B cell (primary cell): ENCODE measurements at regions not wholly inside any gene's neighbourhood (a gene's known extent, or its start where the extent isn't known, plus 50 kb on each side); places are given as distances from the start of the nearest gene placed in this dataset.
A peak's percentile ranks its signal among the peaks of the same experiment; 100 is the strongest.

ENCODE experiments used
- ATAC-seq: fragments of 200-7000 bp; cut with Tn5 transposase; one replicate; pipeline ENCODE4 v1.10.0; 2021; ENCODE audit warnings: low read depth, mild to moderate bottlenecking, moderate number of reproducible peaks, moderate library complexity
- CTCF ChIA-PET: fragments of 350-600 bp; sonication (Branson Sonifier 250); formaldehyde crosslinking; loops from one replicate; lab custom pipeline; 2021; ENCODE audit warnings: antibody characterized with exemption, inconsistent platforms; lab: Charles Lee
- POLR2A ChIA-PET: fragments of 350-600 bp; sonication (Branson Sonifier 250); formaldehyde crosslinking; loops from one replicate; lab custom pipeline; 2021; ENCODE audit warnings: antibody characterized with exemption; lab: Charles Lee
- DNase-seq: peaks from one replicate; pipeline ENCODE4 v3.0.0; 2013
- H2AFZ ChIP-seq: 2 replicates; pipeline ENCODE4 v1.6.1; 2012; ENCODE audit warnings: mild to moderate bottlenecking, low read depth, low read length; ENCODE audit not compliant: insufficient read depth, poor library complexity, severe bottlenecking
- H3K27ac ChIP-seq, 2 donors: 1 replicate in 1 of 2; 2 replicates in 1 of 2; pipeline ENCODE4 v1.5.1; 2012 to 2013; ENCODE audit warnings: low read length in 2 of 2, mild to moderate bottlenecking in 2 of 2, moderate library complexity in 1 of 2
- H3K27me3 ChIP-seq, 4 experiments: fragments of 200-600 bp in 1 of 4; sonication (generic) in 1 of 4; replicated peaks in 1 of 4; 1 replicate in 2 of 4; 2 replicates in 2 of 4; pipeline versions ENCODE4 v1.6.1 to v1.7.0; 2013 to 2016; ENCODE audit warnings: low read length in 3 of 4, mild to moderate bottlenecking in 2 of 4, mixed read lengths in 1 of 4, moderate library complexity in 1 of 4; ENCODE audit not compliant: insufficient read depth in 4 of 4, control insufficient read depth in 3 of 4; ENCODE audit errors: control extremely low read depth in 1 of 4
- H3K36me3 ChIP-seq, 2 experiments: replicated peaks in 1 of 2; 1 replicate in 1 of 2; 2 replicates in 1 of 2; pipeline versions ENCODE4 v1.6.1 to v1.7.1; 2013; ENCODE audit warnings: low read length in 1 of 2; ENCODE audit not compliant: insufficient read depth in 2 of 2, control insufficient read depth in 1 of 2; ENCODE audit errors: control extremely low read depth in 1 of 2, extremely low read depth in 1 of 2
- H3K4me1 ChIP-seq, 2 donors: fragments of 200-600 bp in 1 of 2; sonication (generic) in 1 of 2; 1 replicate in 1 of 2; 2 replicates in 1 of 2; pipeline versions ENCODE4 v1.5.1 to v1.6.1; 2013 to 2017; ENCODE audit warnings: low read length in 2 of 2; ENCODE audit not compliant: control insufficient read depth in 2 of 2, insufficient read depth in 2 of 2
- H3K4me2 ChIP-seq: replicated peaks from 2 replicates; pipeline ENCODE3; 2012; ENCODE audit warnings: mild to moderate bottlenecking, low read depth, low read length; ENCODE audit not compliant: poor library complexity, severe bottlenecking
- H3K4me3 ChIP-seq, 5 experiments: fragments of 200-600 bp in 1 of 5; sonication (generic) in 1 of 5; 1 replicate in 3 of 5; 2 replicates in 2 of 5; pipeline versions ENCODE4 v1.5.1 to v1.7.0; 2011 to 2016; ENCODE audit warnings: low read length in 4 of 5, mild to moderate bottlenecking in 4 of 5, low read depth in 2 of 5, control low read depth in 1 of 5, moderate library complexity in 1 of 5; ENCODE audit not compliant: insufficient read depth in 1 of 5; ENCODE audit errors: control extremely low read depth in 1 of 5, extremely low read depth in 1 of 5
- H3K79me2 ChIP-seq: fragments of 200-600 bp; sonication (generic); one replicate; pipeline ENCODE4 v1.6.0; 2016; ENCODE audit warnings: low read length; ENCODE audit not compliant: control insufficient read depth, insufficient read depth
- H3K9ac ChIP-seq: fragments of 200-600 bp; sonication (generic); 2 replicates; pipeline ENCODE4 v1.6.1; 2017; ENCODE audit warnings: mild to moderate bottlenecking, low read length, moderate library complexity
- H3K9me3 ChIP-seq, 3 donors: one replicate each; pipeline versions ENCODE4 v1.6.1 to v1.7.1; 2013; ENCODE audit warnings: low read length in 2 of 3; ENCODE audit not compliant: control insufficient read depth in 2 of 3, insufficient read depth in 1 of 3; ENCODE audit errors: control extremely low read depth in 1 of 3
- H4K20me1 ChIP-seq: 2 replicates; pipeline ENCODE4 v1.6.0; 2012; ENCODE audit warnings: mild to moderate bottlenecking, low read length; ENCODE audit not compliant: insufficient read depth, control insufficient read depth, poor library complexity, severe bottlenecking
- H3K27ac Mint-ChIP-seq: one replicate; pipeline ENCODE4 v1.8.0; 2021; ENCODE audit warnings: mixed read lengths
- H3K27me3 Mint-ChIP-seq: one replicate; pipeline ENCODE4 v1.8.0; 2021; ENCODE audit warnings: mixed read lengths
- H3K4me1 Mint-ChIP-seq: one replicate; pipeline ENCODE4 v1.8.0; 2021; ENCODE audit warnings: mixed read lengths
- H3K4me3 Mint-ChIP-seq: one replicate; pipeline ENCODE4 v1.8.0; 2021; ENCODE audit warnings: mixed read lengths
- H3K9me3 Mint-ChIP-seq: one replicate; pipeline ENCODE4 v1.8.0; 2022; ENCODE audit warnings: mixed read lengths; ENCODE audit not compliant: insufficient read depth
- EZH2 ChIP-seq: IDR thresholded peaks from 2 replicates; pipeline ENCODE4 v1.6.1; 2012; ENCODE audit warnings: borderline replicate concordance, low read depth, mild to moderate bottlenecking, moderate library complexity, low read length; ENCODE audit not compliant: insufficient read depth, poor library complexity, severe bottlenecking
- WGBS: methylation state at CpG from one replicate; pipeline ENCODE4 v1.1.5; 2013; ENCODE audit warnings: missing lambda C conversion rate; ENCODE audit not compliant: insufficient coverage; 5-methylcytosine and 5-hydroxymethylcytosine counted together
- intact Hi-C: fragments of 100-400 bp; cut with micrococcal nuclease; formaldehyde crosslinking; loops from one replicate; pipeline ENCODE4 v1.10.0; 2022
- TF ChIP-seq, protein P1 (sequence below): fragments of 200-600 bp; IDR thresholded peaks from one replicate; pipeline ENCODE4 v1.8.0; 2022; ENCODE audit warnings: antibody characterized with exemption, mild to moderate bottlenecking

DNA sequence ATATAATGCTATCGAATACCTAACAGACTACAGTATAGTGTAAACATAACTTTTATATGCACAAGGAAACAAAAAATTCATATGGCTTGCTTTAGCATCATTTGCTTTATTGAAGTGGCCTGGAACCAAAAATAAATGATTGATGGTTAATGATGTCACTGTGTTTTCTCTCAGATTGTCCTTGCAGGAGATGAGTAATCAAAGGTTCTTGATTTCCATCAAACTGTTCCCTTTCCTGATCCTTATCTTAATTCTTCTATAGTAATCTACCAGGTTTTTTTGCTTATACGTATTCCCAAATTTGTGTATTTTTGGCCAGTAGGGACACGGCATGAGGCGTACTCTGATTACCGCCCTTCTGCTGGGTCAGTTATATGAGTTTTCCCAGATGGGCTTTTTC is 104.9 kb upstream of the CXCR4 start:
- no peak overlapping the region for H3K9ac ChIP-seq
- H3K4me1 Mint-ChIP-seq, result peaks cover 87% of the 10 kb centered on the region
- no peak for ATAC-seq
- H3K4me2 ChIP-seq, result no peak overlapping the region
- H3K4me1 ChIP-seq, result peaks cover 67 to 78% of the 10 kb centered on the region in 2 donors
- H3K4me3 Mint-ChIP-seq, result no peak overlapping the region
- ChIA-PET POLR2A (interaction anchor here (0.9 to 8.2 kb wide), 3 partner anchors 15 to 89 kb away, joined by 5 to 39 read pairs (median 6); no protein-coding TSS in a partner anchor), CTCF (interaction anchor here (1.0 to 9.0 kb wide), 4 partner anchors 17 to 154 kb away, joined by 3 to 97 read pairs (median 4); no protein-coding TSS in a partner anchor)
- peak overlapping the region; percentile 60 for H3K27ac Mint-ChIP-seq
- no peaks in the 10 kb centered on the region for H4K20me1 ChIP-seq
- no peaks in the 10 kb centered on the region for H3K79me2 ChIP-seq
- H3K27ac ChIP-seq, result no peak overlapping the region
- no peaks in the 10 kb centered on the region for H3K9me3 Mint-ChIP-seq
- H3K27me3 Mint-ChIP-seq, result no peaks in the 10 kb centered on the region
- intact Hi-C loops, result no loop called here
- H3K4me3 ChIP-seq, result no peak overlapping the region
- no peaks in the 10 kb centered on the region for H3K9me3 ChIP-seq
- H3K36me3 ChIP-seq, result no peaks in the 10 kb centered on the region
- no peaks in the 10 kb centered on the region for H3K27me3 ChIP-seq
- 73% methylated on average over 4 of the region's 5 CpGs for WGBS
- DNase-seq, result no peak
- no peak overlapping the region for H2AFZ ChIP-seq
- TF ChIP-seq, protein P1, sequence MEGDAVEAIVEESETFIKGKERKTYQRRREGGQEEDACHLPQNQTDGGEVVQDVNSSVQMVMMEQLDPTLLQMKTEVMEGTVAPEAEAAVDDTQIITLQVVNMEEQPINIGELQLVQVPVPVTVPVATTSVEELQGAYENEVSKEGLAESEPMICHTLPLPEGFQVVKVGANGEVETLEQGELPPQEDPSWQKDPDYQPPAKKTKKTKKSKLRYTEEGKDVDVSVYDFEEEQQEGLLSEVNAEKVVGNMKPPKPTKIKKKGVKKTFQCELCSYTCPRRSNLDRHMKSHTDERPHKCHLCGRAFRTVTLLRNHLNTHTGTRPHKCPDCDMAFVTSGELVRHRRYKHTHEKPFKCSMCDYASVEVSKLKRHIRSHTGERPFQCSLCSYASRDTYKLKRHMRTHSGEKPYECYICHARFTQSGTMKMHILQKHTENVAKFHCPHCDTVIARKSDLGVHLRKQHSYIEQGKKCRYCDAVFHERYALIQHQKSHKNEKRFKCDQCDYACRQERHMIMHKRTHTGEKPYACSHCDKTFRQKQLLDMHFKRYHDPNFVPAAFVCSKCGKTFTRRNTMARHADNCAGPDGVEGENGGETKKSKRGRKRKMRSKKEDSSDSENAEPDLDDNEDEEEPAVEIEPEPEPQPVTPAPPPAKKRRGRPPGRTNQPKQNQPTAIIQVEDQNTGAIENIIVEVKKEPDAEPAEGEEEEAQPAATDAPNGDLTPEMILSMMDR, result no peak
- TF ChIP-seq EZH2, result no peak

DNA sequence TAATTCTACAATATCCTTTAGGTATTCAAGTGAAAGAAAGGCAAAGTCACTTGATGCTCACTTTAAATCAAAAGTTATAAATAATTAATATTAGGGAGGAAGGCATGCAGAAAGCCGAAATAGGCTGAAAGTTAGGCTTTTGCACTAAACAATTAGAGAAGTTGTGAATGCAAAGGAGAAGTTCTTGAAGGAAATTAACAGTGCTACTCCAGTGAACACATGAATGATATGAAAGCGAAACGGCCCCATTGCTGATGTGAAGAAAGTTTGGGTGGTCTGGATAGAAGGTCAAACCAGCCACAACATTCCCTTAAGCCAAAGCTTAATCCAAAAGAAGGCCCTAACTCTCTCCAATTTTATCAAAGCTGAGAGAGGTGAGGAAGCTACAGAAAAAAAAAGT is 103.1 kb upstream of the CXCR4 start:
- no CpG with 5 or more reads among the region's 3 CpGs for WGBS
- H3K4me3 Mint-ChIP-seq, result peak overlapping the region; percentile 49
- peak overlapping the region; percentile 87 for H3K27ac Mint-ChIP-seq
- H3K36me3 ChIP-seq, result no peaks in the 10 kb centered on the region
- ATAC-seq, result peak; percentile 9
- no peaks in the 10 kb centered on the region for H3K27me3 Mint-ChIP-seq
- no peaks in the 10 kb centered on the region for H3K27me3 ChIP-seq
- peak overlapping the region; percentile 62 for H3K4me2 ChIP-seq
- no peaks in the 10 kb centered on the region for H4K20me1 ChIP-seq
- intact Hi-C loops, result loop anchor here (1.0 kb wide), 1 partner anchor 8 kb away; no protein-coding TSS in a partner anchor
- no peaks in the 10 kb centered on the region for H3K9me3 ChIP-seq
- peak overlapping the region in 1 of 5 experiments; percentile 32 for H3K4me3 ChIP-seq
- peak overlapping the region; percentile 31 to 34 for H3K27ac ChIP-seq
- H3K4me1 Mint-ChIP-seq, result peaks cover 87% of the 10 kb centered on the region
- CTCF ChIA-PET, result interaction anchor here (0.9 to 9.0 kb wide), 6 partner anchors 8 to 158 kb away, joined by 5 to 97 read pairs (median 6); no protein-coding TSS in a partner anchor
- POLR2A ChIA-PET, result interaction anchor here (0.7 to 8.2 kb wide), 3 partner anchors 13 to 102 kb away, joined by 7 to 39 read pairs (median 13); no protein-coding TSS in a partner anchor
- TF ChIP-seq EZH2, result no peak
- TF ChIP-seq, protein P1, result no peak
- H3K4me1 ChIP-seq, result peaks cover 67 to 82% of the 10 kb centered on the region in 2 donors
- no peak overlapping the region for H2AFZ ChIP-seq
- no peaks in the 10 kb centered on the region for H3K9me3 Mint-ChIP-seq
- DNase-seq, result peak; percentile 65
- peak overlapping the region; percentile 27 for H3K9ac ChIP-seq
- no peaks in the 10 kb centered on the region for H3K79me2 ChIP-seq
